Activated CD4-positive, alpha-beta T cell treated with anti-CD3 and anti-CD28 coated beads for 1 hour (primary cell): ENCODE measurements at regions not wholly inside any gene's neighbourhood (a gene's known extent, or its start where the extent isn't known, plus 50 kb on each side); places are given as distances from the start of the nearest gene placed in this dataset.
"Not testable (repeated sequence)": the region's sequence is repeated elsewhere in the genome, so short reads cannot be mapped to it uniquely, and the experiment has no call there.

ENCODE experiments used
- DNase-seq: peaks from one replicate; pipeline ENCODE4 v3.0.0-alpha.2; 2020

GRCh38 chr2:16249246-16250055, 309.1 kb downstream of the MYCN start:
- no peak for DNase-seq

GRCh38 chr2:16248571-16249105, 308.3 kb downstream of the MYCN start:
- DNase-seq = no peak

DNA sequence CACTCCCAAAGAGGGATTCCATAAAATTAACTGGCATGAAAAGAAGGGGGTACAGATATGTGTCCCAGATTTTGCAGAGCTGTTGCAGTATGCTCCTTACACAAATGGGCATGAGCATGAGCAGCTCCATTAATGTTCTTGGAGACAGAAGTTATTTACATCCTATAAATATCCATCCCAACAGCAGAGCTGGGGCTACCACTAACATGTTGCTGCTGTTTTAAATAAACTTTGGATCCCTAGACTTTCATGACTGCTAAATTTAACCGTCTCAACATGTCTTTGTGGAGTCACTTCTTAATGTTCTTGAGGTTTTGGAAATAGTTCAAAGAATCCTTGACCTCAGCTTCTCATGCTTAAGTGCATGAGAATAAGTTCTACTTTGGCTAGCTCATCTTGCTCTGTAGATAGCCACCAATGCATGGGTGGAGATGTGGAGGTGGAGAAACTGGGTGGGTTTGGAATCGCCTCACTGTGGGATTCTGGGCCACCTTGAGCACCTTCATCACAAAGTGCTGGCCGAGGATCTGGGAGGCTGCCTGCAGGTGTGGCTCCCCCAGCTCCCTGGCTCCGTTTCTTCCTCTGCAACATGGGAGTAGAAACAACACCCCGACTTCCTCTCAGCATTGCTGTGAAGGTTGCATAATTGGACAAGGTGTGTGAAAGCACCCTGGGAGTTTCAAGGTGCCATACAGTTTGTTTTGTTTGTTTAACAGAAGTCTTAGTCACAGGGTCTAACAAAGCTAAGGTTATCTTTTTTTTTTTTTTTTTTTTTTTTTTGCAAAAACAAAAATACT, 307.2 kb downstream of the MYCN start:
- DNase-seq = no peak

- DNase-seq = no peak
These were observed 306.6 kb downstream of the MYCN start for GRCh38 chr2:16246911-16247310.

- no peak for DNase-seq
These were observed 306.0 kb downstream of the MYCN start for GRCh38 chr2:16246281-16246850.

DNA sequence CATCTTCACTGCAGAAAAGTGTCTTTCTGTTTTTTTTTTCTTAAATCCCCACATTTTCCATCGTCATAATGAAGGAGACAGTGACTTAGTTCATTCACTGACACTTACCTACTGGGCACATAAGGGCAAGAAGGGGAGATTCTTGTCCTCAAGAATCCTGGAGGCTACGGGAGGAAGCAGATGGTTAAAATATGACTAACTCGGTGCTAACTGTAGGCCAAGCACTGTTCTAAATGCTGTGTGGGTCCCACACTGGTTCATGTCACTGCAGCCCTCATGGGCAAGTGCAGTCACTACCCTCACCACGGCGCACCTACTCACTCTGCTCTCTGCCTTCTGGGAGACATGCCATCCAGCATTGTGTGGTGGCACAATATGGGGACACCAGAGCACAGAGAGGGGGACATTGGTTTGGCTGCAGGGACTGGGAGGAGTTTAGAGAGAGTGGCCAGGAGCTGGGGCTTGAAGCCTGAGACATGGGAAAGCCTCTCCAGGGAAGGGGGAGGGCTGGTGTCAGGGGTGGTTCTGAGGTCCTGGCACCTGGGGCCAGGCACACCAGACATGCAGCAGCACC, 305.2 kb downstream of the MYCN start:
- no peak for DNase-seq

DNA sequence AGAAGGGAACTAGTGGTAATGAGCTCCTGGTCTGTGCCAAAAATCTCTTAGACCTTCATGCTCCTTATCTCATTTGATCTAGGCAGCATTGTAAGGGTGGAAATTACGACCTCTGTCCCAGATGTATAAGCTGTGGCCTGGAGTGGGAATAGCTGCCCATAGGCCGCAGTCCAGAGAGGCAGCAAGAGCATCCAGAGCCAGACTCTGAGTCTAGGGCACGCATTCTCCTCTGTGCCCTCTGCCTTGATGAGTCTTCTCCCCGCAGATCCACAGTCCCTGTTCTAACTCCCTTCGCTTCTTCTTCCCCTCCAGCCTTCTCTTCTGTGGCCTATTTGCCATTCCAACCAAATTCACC, 304.6 kb downstream of the MYCN start:
- DNase-seq = no peak

- no peak for DNase-seq
These were observed 304.0 kb downstream of the MYCN start for GRCh38 chr2:16244153-16244965.

- DNase-seq = no peak
These were observed 303.2 kb downstream of the MYCN start for GRCh38 chr2:16243411-16243996.

GRCh38 chr2:16242906-16243305, 302.6 kb downstream of the MYCN start:
- DNase-seq = no peak

DNA sequence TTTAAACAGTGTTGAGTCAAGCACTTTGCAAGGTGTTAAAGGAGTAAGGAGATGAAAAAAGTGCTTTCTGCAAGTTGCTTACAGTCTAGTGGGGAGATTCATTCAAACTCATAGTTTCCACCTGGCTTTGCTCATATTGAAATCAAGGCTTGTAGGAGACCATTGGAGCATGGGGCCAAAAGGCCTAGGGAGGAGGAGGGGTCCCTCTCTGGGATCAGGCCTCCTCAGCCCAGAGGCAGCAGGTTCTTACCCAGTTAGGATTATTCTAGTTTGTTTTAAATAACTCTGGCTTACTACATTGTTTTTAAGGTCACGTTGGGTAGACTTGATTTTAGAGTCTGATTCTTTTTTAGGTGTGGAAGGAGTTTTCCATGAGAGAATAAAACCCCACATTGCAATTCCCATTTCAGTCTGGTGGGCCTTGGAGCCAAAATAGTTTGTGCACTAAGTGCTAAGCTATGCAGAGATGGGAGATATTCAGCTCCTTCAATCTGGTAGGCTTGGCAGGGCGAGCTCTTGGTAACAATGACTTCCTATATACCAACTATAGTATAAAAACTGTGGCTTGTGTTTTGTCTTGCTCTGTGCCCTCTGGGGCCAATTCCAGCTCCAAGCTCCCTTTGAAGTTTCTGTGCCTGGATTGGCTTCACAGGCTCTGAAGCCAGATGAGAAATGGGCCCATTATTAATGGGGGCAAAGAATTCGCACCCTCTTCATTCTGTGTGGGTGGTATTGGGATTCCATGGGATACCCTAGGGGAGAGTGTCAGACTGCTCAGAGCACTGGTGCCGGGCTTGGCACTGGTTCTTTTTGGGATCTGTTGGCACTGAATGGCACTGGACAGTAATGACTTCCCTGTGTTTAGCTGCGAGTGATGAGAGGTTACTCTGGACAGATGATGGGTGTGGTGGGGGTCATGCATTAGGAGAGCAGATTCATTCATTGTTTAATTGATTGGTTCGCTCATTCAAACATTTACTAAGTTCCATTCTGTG, 301.1 kb downstream of the MYCN start:
- no peak for DNase-seq

GRCh38 chr2:16240402-16240801, 300.1 kb downstream of the MYCN start:
- DNase-seq = no peak

DNA sequence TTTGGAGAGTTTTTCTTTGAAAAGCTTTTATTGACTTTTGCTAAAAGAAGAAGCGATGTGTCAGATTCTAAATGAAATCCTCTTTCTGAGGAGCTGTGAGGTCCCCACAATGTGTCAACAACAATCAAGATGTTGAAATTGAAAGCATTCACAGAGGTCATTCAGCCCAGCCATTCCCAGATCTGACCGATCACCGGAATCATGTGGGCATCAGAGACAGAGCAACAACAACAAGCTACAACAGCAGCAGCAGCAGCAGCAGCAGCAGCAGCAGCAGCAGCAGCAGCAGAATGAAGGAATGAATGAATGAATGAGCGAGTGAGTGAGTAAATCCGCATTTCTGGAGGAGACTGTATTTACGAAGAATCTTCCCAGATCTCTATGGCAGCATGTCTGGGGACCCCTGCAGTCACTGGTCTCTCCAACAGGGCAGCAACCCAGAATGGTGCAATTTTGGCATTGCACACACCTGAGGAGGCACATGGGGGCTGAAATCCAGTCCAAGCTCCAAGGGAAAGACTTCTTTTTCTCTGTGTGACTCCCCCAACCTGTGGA, 299.0 kb downstream of the MYCN start:
- no peak for DNase-seq

GRCh38 chr2:16238786-16239185, 298.4 kb downstream of the MYCN start:
- no peak for DNase-seq

DNA sequence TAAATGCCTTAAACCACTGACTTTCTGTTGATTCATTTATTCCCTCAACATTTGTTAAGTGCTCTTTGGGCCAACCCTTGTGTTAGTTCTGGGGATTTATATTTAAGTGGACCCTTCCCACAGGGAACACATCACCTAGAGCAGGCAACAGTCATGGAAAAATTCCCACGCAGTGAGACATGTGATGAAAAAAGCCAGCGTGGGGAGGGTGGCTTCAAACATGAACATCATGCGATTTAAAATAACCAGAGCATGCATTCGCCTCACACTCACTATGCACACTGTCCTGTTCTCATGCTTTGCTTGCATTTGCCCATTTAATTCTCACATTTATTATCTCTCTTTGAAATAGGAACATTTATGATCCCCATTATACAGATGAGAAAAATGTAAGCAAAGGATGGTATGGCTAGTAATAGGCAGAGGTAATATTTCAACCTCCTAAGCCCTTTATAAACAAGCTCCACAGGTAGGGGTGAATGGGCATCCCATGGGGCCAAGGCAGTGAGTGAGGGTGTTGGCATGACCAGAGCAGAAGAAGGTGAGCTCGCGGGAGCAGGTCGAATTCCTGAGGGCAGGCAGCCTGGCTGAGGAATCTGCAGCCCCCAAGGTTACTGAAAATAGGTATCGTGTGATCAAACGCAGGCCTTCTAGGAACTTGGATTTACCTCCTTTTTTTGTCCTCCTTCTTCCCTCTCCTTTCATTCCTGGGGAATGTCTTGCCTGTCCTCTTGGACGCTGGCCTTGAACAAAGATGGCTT, 297.8 kb downstream of the MYCN start:
- no peak for DNase-seq

GRCh38 chr2:16235747-16236146, 295.4 kb downstream of the MYCN start:
- DNase-seq = no peak

DNA sequence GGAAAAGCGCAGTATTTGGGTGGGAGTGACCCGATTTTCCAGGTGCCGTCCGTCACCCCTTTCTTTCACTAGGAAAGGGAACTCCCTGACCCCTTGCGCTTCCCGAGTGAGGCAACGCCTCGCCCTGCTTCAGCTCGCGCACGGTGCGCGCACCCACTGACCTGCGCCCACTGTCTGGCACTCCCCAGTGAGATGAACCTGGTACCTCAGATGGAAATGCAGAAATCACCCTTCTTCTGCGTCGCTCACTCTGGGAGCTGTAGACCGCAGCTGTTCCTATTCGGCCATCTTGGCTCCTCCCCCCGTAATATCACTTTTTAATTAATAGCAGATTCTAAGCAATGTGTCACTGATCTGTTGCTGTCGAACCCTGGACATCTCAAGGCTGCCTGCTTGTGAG, 294.9 kb downstream of the MYCN start:
- not testable (repeated sequence) for DNase-seq

DNA sequence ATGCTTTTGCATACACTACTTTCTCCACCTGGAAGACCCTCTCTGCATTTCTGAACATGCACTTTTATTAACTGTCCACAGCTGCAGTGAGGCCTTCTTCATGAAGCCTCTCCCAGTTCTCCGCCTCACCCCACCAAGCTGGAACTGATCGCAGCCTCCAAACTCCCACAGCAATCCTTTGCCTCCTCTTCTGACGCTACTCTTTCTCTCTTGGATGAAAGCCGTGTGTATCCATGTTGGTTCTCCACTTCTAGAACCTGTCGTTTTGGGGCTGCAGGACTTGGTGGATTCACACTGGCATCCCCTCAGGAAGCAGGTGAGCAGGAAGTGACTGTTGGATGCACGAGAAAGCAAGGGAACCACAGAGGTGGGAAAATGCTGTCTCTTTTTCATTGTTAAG, 288.6 kb downstream of the MYCN start:
- no peak for DNase-seq

- no peak for DNase-seq
These were observed 288.1 kb downstream of the MYCN start for GRCh38 chr2:16228471-16228870.
